ENCODE measurements at regions not wholly inside any gene's neighbourhood (a gene's known extent, or its start where the extent isn't known, plus 50 kb on each side); places are given as distances from the start of the nearest gene placed in this dataset.
"Not testable (repeated sequence)": the region's sequence is repeated elsewhere in the genome, so short reads cannot be mapped to it uniquely, and the experiment has no call there.

DNA sequence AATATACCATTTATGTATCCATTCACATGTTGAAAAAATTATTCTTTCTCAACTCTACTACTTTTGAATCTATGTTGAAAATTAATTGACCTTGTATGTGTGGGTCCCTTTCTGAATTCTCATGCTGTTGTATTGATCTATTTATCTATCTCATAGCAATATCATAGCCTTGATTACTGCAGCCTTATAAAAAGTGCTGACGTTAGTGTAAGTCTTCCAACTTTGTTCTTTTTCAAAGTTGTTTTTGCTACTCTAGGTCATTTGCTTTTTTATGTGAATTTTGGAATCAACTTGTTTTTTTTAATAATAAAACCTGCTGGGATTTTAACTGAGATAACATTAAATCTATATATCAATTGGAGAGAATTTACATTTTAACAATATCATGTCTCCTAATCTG is 52.2 kb upstream of the PAX3 start:
- ATAC-seq (no peak), DNase-seq (no peak)
- no peak overlapping the region for H3K4me3 ChIP-seq (ENCODE audit: low read length)
- H3K27me3 ChIP-seq (ENCODE audit: control insufficient read depth, insufficient read depth) = no peaks in the 10 kb centered on the region
- no peaks in the 10 kb centered on the region for H3K9me3 ChIP-seq (ENCODE audit: control insufficient read depth, low read length)
- no peak overlapping the region for H3K27ac ChIP-seq (ENCODE audit: low read length)
- H3K4me1 ChIP-seq (ENCODE audit: control insufficient read depth, insufficient read depth, low read length) = no peaks in the 10 kb centered on the region
- intact Hi-C loops (cut with DNase I) = no loop called here
- WGBS = 93% methylated on average over 1 of the region's 1 CpG

DNA sequence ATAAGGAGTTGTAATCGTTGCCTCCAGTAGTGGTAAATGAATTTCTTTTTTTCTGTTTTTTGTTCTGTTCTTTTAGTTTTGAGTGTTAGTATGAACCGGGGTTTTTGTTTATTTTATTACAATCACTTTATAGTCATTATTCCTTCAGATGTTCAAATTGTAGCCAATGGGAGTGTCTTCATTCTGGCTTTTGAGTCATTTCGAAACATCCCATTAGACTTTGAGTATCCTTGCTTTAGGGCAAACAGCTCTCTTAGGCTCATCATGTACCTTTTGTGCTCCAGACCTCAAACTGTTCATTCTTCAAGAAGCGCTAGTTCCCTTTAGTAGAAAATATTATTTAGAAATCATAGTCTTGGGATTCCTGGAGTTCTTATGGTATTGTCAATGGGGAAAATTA is 54.2 kb upstream of the PAX3 start:
- no peaks in the 10 kb centered on the region for H3K4me1 ChIP-seq (ENCODE audit: control insufficient read depth, insufficient read depth, low read length)
- intact Hi-C loops (cut with DNase I) = no loop called here
- H3K9me3 ChIP-seq (ENCODE audit: control insufficient read depth, low read length) = no peaks in the 10 kb centered on the region
- H3K27me3 ChIP-seq (ENCODE audit: control insufficient read depth, insufficient read depth) = no peaks in the 10 kb centered on the region
- ATAC-seq = no peak
- DNase-seq = no peak
- no peak overlapping the region for H3K27ac ChIP-seq (ENCODE audit: low read length)
- no peak overlapping the region for H3K4me3 ChIP-seq (ENCODE audit: low read length)
- 87% methylated on average over 4 of the region's 4 CpGs for WGBS

DNA sequence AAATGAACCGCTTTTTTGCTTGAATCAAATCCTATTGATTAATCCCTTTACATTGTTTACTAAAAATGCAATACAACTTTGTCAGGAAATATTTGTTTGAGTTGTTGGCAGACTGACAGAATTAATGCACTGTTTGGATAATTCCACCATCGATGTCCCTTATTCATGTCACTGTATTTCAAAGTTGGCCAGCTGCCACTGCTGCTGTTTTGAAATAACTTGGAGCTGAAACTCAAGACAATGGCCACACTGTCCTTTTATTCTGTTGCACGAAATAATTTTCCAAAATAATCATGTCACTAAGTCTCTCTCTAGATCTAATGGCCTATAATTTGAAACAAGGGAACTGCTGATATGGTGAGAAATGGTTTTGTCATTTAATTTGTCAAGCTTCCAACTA is 55.2 kb upstream of the PAX3 start:
- H3K4me3 ChIP-seq (ENCODE audit: low read length) = no peak overlapping the region
- H3K27me3 ChIP-seq (ENCODE audit: control insufficient read depth, insufficient read depth) = no peaks in the 10 kb centered on the region
- no peaks in the 10 kb centered on the region for H3K4me1 ChIP-seq (ENCODE audit: control insufficient read depth, insufficient read depth, low read length)
- ATAC-seq (no peak), DNase-seq (peak in 1 of 3 donors; percentile 41)
- no peaks in the 10 kb centered on the region for H3K9me3 ChIP-seq (ENCODE audit: control insufficient read depth, low read length)
- no peak overlapping the region for H3K27ac ChIP-seq (ENCODE audit: low read length)
- intact Hi-C loops (cut with DNase I) = no loop called here
- WGBS = 37% methylated on average over 3 of the region's 3 CpGs

DNA sequence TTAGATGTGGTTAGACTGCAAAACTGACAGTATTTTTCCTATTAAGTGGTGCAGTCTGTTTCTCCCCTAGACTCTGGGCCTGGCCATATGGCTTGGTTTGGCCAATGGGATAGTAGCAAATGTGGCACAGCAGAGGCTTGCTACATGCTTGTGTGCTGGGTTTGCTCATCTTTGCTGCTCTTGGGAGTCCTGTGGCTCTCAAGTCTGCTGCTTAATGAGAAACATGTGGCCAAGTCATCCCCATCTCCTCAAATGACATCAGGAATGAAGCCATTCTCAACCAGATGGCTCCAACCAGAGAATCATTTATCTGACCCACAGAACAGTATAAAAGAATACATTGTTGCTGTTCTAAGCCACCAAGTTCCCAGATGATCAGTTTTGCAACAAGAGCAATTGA is 57.1 kb upstream of the PAX3 start:
- Histone ChIP-seq H3K9me3 (ENCODE audit: control insufficient read depth, low read length) (no peaks in the 10 kb centered on the region), H3K27ac (ENCODE audit: low read length) (no peak overlapping the region), H3K27me3 (ENCODE audit: control insufficient read depth, insufficient read depth) (no peaks in the 10 kb centered on the region), H3K4me3 (ENCODE audit: low read length) (no peak overlapping the region), H3K4me1 (ENCODE audit: control insufficient read depth, insufficient read depth, low read length) (no peaks in the 10 kb centered on the region)
- intact Hi-C loops (cut with DNase I) = no loop called here
- DNase-seq (no peak), ATAC-seq (no peak)

DNA sequence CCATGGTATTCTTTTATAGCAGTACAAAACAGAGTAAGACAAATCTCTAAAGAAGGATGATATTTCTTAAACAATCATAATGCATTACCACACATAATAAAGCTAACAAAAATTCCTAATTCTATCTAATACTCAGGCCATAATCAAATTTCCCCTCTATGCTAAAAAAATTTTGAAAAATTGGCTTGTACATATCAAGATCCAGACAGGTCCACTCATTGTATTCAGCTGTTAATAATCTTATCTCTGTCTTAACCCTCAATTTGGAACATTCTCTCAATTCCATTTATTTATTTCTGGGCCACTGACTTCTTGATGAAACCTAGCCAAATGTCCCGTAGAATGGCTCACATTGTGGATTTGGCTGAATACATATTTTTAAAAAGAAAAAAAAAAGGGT is 59.1 kb upstream of the PAX3 start:
- ATAC-seq (no peak), DNase-seq (no peak)
- H3K27ac ChIP-seq (ENCODE audit: low read length) = no peak overlapping the region
- no peaks in the 10 kb centered on the region for H3K9me3 ChIP-seq (ENCODE audit: control insufficient read depth, low read length)
- intact Hi-C loops (cut with DNase I) = no loop called here
- H3K4me1 ChIP-seq (ENCODE audit: control insufficient read depth, insufficient read depth, low read length) = no peaks in the 10 kb centered on the region
- 54% methylated on average over 1 of the region's 1 CpG for WGBS
- H3K27me3 ChIP-seq (ENCODE audit: control insufficient read depth, insufficient read depth) = no peaks in the 10 kb centered on the region
- no peak overlapping the region for H3K4me3 ChIP-seq (ENCODE audit: low read length)

DNA sequence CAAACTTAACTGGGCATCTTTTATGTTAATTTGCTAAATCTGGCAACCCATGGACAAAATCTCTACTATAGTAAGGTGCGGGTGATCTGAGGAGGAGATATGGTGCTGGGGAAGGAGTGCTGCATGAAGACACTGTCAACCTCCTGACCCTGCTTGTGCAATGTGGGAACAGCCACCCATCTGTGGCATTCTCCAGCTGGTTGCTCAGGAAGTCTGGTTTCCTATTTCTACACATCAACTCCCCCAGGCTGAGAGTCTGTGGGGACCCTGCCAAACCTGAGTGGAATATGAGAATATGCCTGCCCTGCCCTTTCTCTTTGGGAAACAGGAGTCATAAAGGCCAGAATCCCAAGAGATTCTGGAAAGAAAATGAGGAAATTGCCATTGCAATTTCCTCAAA is 60.1 kb upstream of the PAX3 start:
- no peak overlapping the region for H3K4me3 ChIP-seq (ENCODE audit: low read length)
- no peak overlapping the region for H3K27ac ChIP-seq (ENCODE audit: low read length)
- no peaks in the 10 kb centered on the region for H3K27me3 ChIP-seq (ENCODE audit: control insufficient read depth, insufficient read depth)
- ATAC-seq (peak in 1 of 2 donors; percentile 31), DNase-seq (peak in 1 of 3 donors; percentile 19)
- H3K9me3 ChIP-seq (ENCODE audit: control insufficient read depth, low read length) = no peaks in the 10 kb centered on the region
- H3K4me1 ChIP-seq (ENCODE audit: control insufficient read depth, insufficient read depth, low read length) = no peaks in the 10 kb centered on the region
- intact Hi-C loops (cut with DNase I) = no loop called here
- WGBS = 68% methylated on average over 1 of the region's 1 CpG

DNA sequence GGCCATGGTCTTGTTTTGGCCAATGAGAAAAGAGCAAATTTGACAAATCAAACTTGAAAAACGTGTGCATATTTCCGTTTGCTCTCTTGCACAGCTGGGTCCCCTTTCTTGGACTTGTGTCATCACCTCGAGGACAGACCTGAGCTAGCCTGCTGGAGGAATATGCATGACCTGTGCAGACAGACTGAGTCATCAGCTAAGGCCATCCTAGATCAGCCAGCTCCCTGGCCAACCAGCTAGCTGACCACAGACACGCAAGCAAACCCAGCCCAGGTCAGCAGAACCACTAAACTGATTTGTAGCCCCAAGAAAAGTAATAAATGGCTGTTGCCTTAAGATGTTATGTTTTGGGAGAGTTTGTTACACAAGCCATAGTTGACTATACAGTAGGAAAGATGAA is 61.3 kb upstream of the PAX3 start:
- Histone ChIP-seq H3K4me1 (ENCODE audit: control insufficient read depth, insufficient read depth, low read length) (no peaks in the 10 kb centered on the region), H3K9me3 (ENCODE audit: control insufficient read depth, low read length) (no peaks in the 10 kb centered on the region), H3K4me3 (ENCODE audit: low read length) (no peak overlapping the region), H3K27me3 (ENCODE audit: control insufficient read depth, insufficient read depth) (no peaks in the 10 kb centered on the region), H3K27ac (ENCODE audit: low read length) (no peak overlapping the region)
- DNase-seq (no peak), ATAC-seq (no peak)
- WGBS = 70% methylated on average over 4 of the region's 4 CpGs
- intact Hi-C loops (cut with DNase I) = no loop called here

DNA sequence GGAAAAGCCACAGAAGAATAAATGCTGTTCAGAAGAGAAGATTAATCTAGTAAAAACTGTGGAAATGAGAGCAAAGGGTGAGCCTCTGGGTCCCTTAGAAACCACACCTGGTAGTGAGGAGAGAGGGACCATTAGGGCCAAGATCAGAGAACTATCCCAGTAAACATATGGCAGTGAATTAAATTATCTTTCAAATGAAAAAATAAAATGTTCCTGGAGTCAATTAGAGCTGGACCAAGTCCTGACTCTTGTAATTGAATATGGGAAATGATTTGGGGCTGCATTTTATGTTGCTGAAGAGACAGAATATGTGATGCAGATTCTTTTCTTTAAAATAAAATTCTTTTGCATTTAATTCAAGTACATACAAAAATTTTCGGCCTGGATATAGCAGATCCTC is 62.2 kb upstream of the PAX3 start:
- ATAC-seq (no peak), DNase-seq (no peak)
- intact Hi-C loops (cut with DNase I) = no loop called here
- no peaks in the 10 kb centered on the region for H3K27me3 ChIP-seq (ENCODE audit: control insufficient read depth, insufficient read depth)
- H3K9me3 ChIP-seq (ENCODE audit: control insufficient read depth, low read length) = no peaks in the 10 kb centered on the region
- 79% methylated on average over 1 of the region's 1 CpG for WGBS
- no peaks in the 10 kb centered on the region for H3K4me1 ChIP-seq (ENCODE audit: control insufficient read depth, insufficient read depth, low read length)
- H3K4me3 ChIP-seq (ENCODE audit: low read length) = no peak overlapping the region
- H3K27ac ChIP-seq (ENCODE audit: low read length) = no peak overlapping the region

DNA sequence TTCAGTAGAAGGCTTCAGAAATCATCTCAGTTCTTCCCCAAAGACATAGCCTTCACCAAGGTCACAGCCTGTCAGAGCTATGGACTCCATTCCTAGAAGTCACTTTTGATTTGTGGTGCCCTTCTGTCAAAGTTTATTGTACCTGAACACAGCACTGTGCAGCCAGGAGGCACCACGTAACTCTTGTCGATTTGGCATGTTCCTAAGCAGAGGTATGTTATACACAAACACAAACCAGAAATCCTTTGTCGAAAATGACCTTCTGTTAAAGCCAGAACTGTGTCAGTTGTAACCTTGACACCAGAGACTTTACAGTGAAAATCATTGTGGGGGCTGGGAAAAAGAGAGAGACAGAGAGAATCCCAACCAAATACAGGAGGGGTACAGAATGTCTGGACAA is 62.6 kb upstream of the SGPP2 start:
- Histone ChIP-seq H3K9me3 (ENCODE audit: control insufficient read depth, low read length) (no peaks in the 10 kb centered on the region), H3K27me3 (ENCODE audit: control insufficient read depth, insufficient read depth) (no peaks in the 10 kb centered on the region), H3K4me3 (ENCODE audit: low read length) (no peak overlapping the region), H3K27ac (ENCODE audit: low read length) (no peak overlapping the region), H3K4me1 (ENCODE audit: control insufficient read depth, insufficient read depth, low read length) (no peaks in the 10 kb centered on the region)
- WGBS = 80% methylated on average over 3 of the region's 3 CpGs
- DNase-seq = no peak
- no peak for ATAC-seq
- intact Hi-C loops (cut with DNase I) = no loop called here

DNA sequence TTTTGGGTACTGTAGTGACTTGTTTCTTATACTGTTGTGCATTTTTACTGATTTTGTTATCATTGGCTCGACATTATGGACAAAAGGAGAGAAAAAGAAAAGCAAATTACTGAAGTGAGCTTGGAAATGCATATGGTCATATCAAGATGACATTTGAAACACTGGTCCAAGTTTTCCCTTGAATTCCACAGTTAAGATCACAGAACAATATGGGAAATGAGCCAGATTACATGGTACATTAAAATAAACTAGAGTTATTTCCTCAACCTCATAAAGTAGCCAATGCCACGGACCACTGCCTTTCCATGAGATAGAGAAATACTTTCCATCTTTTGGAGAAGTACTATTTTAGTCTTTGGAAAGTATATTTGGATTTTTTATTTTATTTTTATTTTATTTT is 62.0 kb upstream of the SGPP2 start:
- Histone ChIP-seq H3K4me1 (ENCODE audit: control insufficient read depth, insufficient read depth, low read length) (no peaks in the 10 kb centered on the region), H3K27me3 (ENCODE audit: control insufficient read depth, insufficient read depth) (no peaks in the 10 kb centered on the region), H3K27ac (ENCODE audit: low read length) (no peak overlapping the region), H3K4me3 (ENCODE audit: low read length) (no peak overlapping the region), H3K9me3 (ENCODE audit: control insufficient read depth, low read length) (no peaks in the 10 kb centered on the region)
- DNase-seq (no peak), ATAC-seq (no peak)
- intact Hi-C loops (cut with DNase I) = no loop called here
- WGBS = 57% methylated on average over 2 of the region's 2 CpGs

DNA sequence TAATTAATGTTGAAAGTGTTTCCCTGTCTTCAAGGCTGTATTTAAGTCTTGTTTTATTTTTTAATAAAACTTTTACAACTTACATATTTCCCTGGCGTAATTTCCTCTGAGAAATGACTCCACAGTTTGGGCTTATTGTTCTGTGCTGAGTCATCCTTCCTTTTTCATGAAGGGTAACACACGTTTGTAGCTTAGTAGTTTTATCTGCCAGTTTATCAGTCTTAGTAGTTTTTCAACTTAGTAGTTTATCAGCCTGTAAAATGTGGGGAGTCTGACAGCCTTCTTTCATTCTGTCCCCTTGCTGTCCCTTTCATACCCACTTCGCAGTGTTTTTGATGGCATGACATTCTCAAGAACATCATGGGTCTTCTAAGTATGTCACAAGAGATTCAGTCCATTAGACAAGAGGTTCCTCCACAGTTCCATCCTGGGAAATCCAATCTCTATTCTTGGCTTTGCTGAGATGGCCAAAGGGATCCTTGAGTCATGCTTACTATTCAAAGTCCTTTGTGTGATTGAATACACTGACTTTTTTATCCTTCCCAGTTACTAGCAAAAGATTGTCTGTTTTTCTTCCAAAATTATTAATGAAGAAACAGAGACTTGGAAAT is 60.0 kb upstream of the SGPP2 start:
- H3K4me3 ChIP-seq (ENCODE audit: low read length) = no peak overlapping the region
- ATAC-seq (no peak), DNase-seq (no peak)
- intact Hi-C loops (cut with DNase I) = no loop called here
- no peaks in the 10 kb centered on the region for H3K27me3 ChIP-seq (ENCODE audit: control insufficient read depth, insufficient read depth)
- no peaks in the 10 kb centered on the region for H3K9me3 ChIP-seq (ENCODE audit: control insufficient read depth, low read length)
- 44% methylated on average over 3 of the region's 3 CpGs for WGBS
- H3K27ac ChIP-seq (ENCODE audit: low read length) = no peak overlapping the region
- H3K4me1 ChIP-seq (ENCODE audit: control insufficient read depth, insufficient read depth, low read length) = no peaks in the 10 kb centered on the region

DNA sequence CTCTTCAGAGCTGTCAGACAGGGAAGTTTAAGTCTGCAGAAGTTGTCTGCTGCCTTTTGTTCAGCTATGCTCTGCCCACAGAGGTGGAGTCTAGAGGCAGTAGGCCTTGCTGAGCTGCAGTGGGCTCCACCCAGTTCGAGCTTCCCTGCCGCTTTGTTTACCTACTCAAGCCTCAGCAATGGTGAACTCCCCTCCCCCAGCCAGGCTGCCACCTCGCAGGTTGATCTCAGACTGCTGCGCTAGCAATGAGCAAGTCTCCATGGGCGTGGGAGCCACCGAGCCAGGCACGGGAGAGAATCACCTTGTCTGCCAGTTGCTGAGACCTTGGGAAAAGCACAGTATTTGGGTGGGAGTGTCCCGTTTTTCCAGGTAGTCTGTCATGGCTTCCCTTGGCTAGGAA is 56.1 kb upstream of the SGPP2 start:
- intact Hi-C loops (cut with DNase I); H3K4me1 ChIP-seq (ENCODE audit: control insufficient read depth, insufficient read depth, low read length): not testable (repeated sequence)

More for the DNA sequence above, 56.1 kb upstream of the SGPP2 start:
- WGBS = 61% methylated on average over 8 of the region's 8 CpGs
- H3K27me3 ChIP-seq (ENCODE audit: control insufficient read depth, insufficient read depth); H3K9me3 ChIP-seq (ENCODE audit: control insufficient read depth, low read length); H3K27ac ChIP-seq (ENCODE audit: low read length); H3K4me3 ChIP-seq (ENCODE audit: low read length); ATAC-seq: not testable (repeated sequence)
- DNase-seq = peak in 1 of 3 donors; percentile 29
